ENCODE measurements at regions not wholly inside any gene's neighbourhood (a gene's known extent, or its start where the extent isn't known, plus 50 kb on each side); places are given as distances from the start of the nearest gene placed in this dataset.
"Not testable (repeated sequence)": the region's sequence is repeated elsewhere in the genome, so short reads cannot be mapped to it uniquely, and the experiment has no call there.

- no peak for DNase-seq
Observed at GRCh38 chr6:112665114-112665513, 318.0 kb downstream of the RFPL4B start.

- no peak for DNase-seq
Observed at GRCh38 chr6:112665815-112666214, 318.7 kb downstream of the RFPL4B start.

- no peak for DNase-seq
Observed at GRCh38 chr6:112667427-112667826, 320.3 kb downstream of the RFPL4B start.

GRCh38 chr6:112680091-112680490, 333.0 kb downstream of the RFPL4B start:
- DNase-seq = no peak

- no peak for DNase-seq
Observed at GRCh38 chr6:112682071-112682470, 334.9 kb downstream of the RFPL4B start.

GRCh38 chr6:112683106-112683505, 336.0 kb downstream of the RFPL4B start:
- no peak for DNase-seq

- DNase-seq = no peak
Observed at GRCh38 chr6:112683926-112684325, 336.8 kb downstream of the RFPL4B start.

GRCh38 chr6:112685521-112686220, 338.5 kb downstream of the RFPL4B start:
- DNase-seq = not testable (repeated sequence)

GRCh38 chr6:112688487-112689165, 341.5 kb downstream of the RFPL4B start:
- DNase-seq = not testable (repeated sequence)

- DNase-seq = not testable (repeated sequence)
Observed at GRCh38 chr6:112689183-112689858, 342.2 kb downstream of the RFPL4B start.

GRCh38 chr6:112690497-112691202, 343.5 kb downstream of the RFPL4B start:
- no peak for DNase-seq

- no peak for DNase-seq
Observed at GRCh38 chr6:112691289-112691688, 344.2 kb downstream of the RFPL4B start.

GRCh38 chr6:112695001-112695400, 347.9 kb downstream of the RFPL4B start:
- DNase-seq = no peak

- no peak for DNase-seq
Observed at GRCh38 chr6:112697265-112697664, 350.1 kb downstream of the RFPL4B start.

- DNase-seq = no peak
Observed at GRCh38 chr6:112701201-112701600, 354.1 kb downstream of the RFPL4B start.

- no peak for DNase-seq
Observed at GRCh38 chr6:112710710-112711109, 363.6 kb downstream of the RFPL4B start.

GRCh38 chr6:112713402-112713801, 366.3 kb downstream of the RFPL4B start:
- no peak for DNase-seq

GRCh38 chr6:112717401-112717800, 370.3 kb downstream of the RFPL4B start:
- no peak for DNase-seq

- DNase-seq = no peak
Observed at GRCh38 chr6:112717856-112718255, 370.7 kb downstream of the RFPL4B start.

GRCh38 chr6:112725541-112726085, 378.5 kb downstream of the RFPL4B start:
- no peak for DNase-seq

- DNase-seq = no peak
Observed at GRCh38 chr6:112735129-112735528, 388.0 kb downstream of the RFPL4B start.

GRCh38 chr6:112739766-112740165, 392.6 kb downstream of the RFPL4B start:
- no peak for DNase-seq

- DNase-seq = no peak
Observed at GRCh38 chr6:112743323-112743722, 396.2 kb downstream of the RFPL4B start.
